ENCODE measurements at regions not wholly inside any gene's neighbourhood (a gene's known extent, or its start where the extent isn't known, plus 50 kb on each side); places are given as distances from the start of the nearest gene placed in this dataset.
"Not testable (repeated sequence)": the region's sequence is repeated elsewhere in the genome, so short reads cannot be mapped to it uniquely, and the experiment has no call there.

DNA sequence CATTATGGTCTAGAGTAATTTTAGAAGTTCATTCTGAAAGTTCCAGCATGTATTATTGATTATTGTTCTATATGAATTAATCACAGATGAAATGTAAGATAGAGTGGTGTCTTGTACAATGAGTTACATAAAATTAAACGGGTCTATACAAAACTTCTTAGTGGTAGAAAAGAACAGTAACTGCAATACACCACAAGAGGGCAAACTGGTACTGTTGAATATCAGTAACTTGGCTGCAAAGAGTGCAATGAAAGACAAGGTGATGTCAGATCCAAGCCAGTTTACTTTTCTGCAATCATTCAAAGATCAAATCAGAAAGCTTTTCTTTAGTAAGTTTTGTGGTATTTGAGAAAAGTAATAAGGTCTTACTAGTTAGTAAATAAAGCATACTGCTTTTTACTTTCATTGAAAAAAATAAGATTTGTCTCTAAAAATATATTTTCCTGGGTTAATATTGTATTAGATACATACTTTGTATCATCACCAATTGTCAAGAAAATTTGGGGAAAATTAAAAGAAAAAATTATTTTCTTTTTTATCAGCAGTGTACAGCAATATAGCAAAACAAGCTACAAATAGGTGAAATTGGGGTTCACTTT lies 66.4 kb upstream of the BTG3 start:
- H3K36me3 ChIP-seq (replicated peaks; ENCODE audit: insufficient read depth, low read depth): no peaks in the 10 kb centered on the region
- no peak overlapping the region for H2AFZ ChIP-seq
- H3K79me2 ChIP-seq: no peaks in the 10 kb centered on the region
- H3K9me3 ChIP-seq (ENCODE audit: low read depth): no peaks in the 10 kb centered on the region
- no peaks in the 10 kb centered on the region for H3K27me3 ChIP-seq
- WGBS (ENCODE audit: low lambda C conversion rate, missing lambda C conversion rate): 3% methylated on average over 1 of the region's 1 CpG
- H3K27ac ChIP-seq: no peak overlapping the region
- peak; percentile 70 for DNase-seq (ENCODE audit: low spot score)
- TF ChIP-seq EZH2 (IDR thresholded peaks at IDR 0.05; ENCODE audit: borderline replicate concordance) (no peak), EZH2phosphoT487 (IDR thresholded peaks at IDR 0.05; ENCODE audit: low read depth, severe bottlenecking, unreplicated experiment) (no peak)
- TF ChIP-seq, protein P1, sequence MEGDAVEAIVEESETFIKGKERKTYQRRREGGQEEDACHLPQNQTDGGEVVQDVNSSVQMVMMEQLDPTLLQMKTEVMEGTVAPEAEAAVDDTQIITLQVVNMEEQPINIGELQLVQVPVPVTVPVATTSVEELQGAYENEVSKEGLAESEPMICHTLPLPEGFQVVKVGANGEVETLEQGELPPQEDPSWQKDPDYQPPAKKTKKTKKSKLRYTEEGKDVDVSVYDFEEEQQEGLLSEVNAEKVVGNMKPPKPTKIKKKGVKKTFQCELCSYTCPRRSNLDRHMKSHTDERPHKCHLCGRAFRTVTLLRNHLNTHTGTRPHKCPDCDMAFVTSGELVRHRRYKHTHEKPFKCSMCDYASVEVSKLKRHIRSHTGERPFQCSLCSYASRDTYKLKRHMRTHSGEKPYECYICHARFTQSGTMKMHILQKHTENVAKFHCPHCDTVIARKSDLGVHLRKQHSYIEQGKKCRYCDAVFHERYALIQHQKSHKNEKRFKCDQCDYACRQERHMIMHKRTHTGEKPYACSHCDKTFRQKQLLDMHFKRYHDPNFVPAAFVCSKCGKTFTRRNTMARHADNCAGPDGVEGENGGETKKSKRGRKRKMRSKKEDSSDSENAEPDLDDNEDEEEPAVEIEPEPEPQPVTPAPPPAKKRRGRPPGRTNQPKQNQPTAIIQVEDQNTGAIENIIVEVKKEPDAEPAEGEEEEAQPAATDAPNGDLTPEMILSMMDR (IDR thresholded peaks at IDR 0.05; ENCODE audit: poor library complexity): peak; percentile 89
- H3K4me1 ChIP-seq (ENCODE audit: insufficient read depth): no peaks in the 10 kb centered on the region
- no peaks in the 10 kb centered on the region for H3K9me2 ChIP-seq (replicated peaks; ENCODE audit: insufficient read depth)
- no peaks in the 10 kb centered on the region for H4K20me1 ChIP-seq (ENCODE audit: insufficient read depth, poor library complexity, severe bottlenecking)
- no peak overlapping the region for H3K4me3 ChIP-seq
- no peak overlapping the region for H3K4me2 ChIP-seq

DNA sequence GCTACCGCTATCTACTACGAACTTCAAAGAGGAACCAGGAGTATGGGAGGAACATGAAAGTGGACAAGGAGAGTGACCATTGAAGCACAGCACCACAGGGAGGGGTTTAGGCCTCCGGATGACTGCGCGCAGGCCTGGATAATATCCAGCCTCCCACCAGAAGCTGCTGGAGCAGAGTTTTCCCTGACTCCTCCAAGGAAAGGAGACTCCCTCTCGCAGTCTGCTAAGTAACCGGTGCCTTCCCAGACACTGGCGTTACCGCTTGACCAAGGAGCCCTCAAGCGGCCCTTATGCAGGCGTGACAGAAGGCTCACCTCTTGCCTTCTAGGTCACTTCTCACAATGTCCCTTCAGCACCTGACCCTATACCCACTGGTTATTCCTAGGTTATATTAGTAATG lies 64.2 kb upstream of the BTG3 start:
- not testable (repeated sequence) for H3K27ac ChIP-seq; H4K20me1 ChIP-seq (ENCODE audit: insufficient read depth, poor library complexity, severe bottlenecking); H3K9me2 ChIP-seq (replicated peaks; ENCODE audit: insufficient read depth); H3K9me3 ChIP-seq (ENCODE audit: low read depth); H3K4me2 ChIP-seq; H3K4me1 ChIP-seq (ENCODE audit: insufficient read depth); H2AFZ ChIP-seq; H3K36me3 ChIP-seq (replicated peaks; ENCODE audit: insufficient read depth, low read depth); DNase-seq (ENCODE audit: low spot score); H3K4me3 ChIP-seq; H3K27me3 ChIP-seq; H3K79me2 ChIP-seq
- WGBS (ENCODE audit: low lambda C conversion rate, missing lambda C conversion rate): 73% methylated on average over 11 of the region's 11 CpGs

DNA sequence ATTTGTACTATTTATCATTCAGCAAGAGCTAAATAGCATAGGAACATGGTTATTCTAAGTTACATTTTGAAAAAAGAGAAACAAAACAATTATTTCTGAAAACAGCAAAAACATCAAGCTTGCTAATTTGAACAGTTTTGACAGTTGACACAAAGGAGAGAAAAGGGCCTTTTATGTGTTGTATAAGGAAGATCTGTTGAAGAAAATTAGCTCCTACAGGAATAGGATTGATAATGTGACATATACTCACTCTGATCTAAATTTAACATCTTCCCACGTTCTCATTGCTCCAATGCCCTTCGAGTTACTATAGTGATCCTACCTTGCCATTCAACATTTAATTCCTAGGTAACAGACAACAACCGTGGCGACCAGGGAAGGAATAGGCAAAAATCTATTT lies 61.4 kb upstream of the BTG3 start:
- no peaks in the 10 kb centered on the region for H3K4me1 ChIP-seq (ENCODE audit: insufficient read depth)
- H2AFZ ChIP-seq: no peak overlapping the region
- DNase-seq (ENCODE audit: low spot score): no peak
- 91% methylated on average over 4 of the region's 4 CpGs for WGBS (ENCODE audit: low lambda C conversion rate, missing lambda C conversion rate)
- H3K36me3 ChIP-seq (replicated peaks; ENCODE audit: insufficient read depth, low read depth): no peaks in the 10 kb centered on the region
- H3K79me2 ChIP-seq: no peaks in the 10 kb centered on the region
- H3K9me2 ChIP-seq (replicated peaks; ENCODE audit: insufficient read depth): no peaks in the 10 kb centered on the region
- H3K4me2 ChIP-seq: no peak overlapping the region
- H3K9me3 ChIP-seq (ENCODE audit: low read depth): no peaks in the 10 kb centered on the region
- no peaks in the 10 kb centered on the region for H3K27me3 ChIP-seq
- no peak for TF ChIP-seq EZH2 (IDR thresholded peaks at IDR 0.05; ENCODE audit: borderline replicate concordance)
- no peaks in the 10 kb centered on the region for H4K20me1 ChIP-seq (ENCODE audit: insufficient read depth, poor library complexity, severe bottlenecking)
- H3K27ac ChIP-seq: no peak overlapping the region
- no peak overlapping the region for H3K4me3 ChIP-seq

DNA sequence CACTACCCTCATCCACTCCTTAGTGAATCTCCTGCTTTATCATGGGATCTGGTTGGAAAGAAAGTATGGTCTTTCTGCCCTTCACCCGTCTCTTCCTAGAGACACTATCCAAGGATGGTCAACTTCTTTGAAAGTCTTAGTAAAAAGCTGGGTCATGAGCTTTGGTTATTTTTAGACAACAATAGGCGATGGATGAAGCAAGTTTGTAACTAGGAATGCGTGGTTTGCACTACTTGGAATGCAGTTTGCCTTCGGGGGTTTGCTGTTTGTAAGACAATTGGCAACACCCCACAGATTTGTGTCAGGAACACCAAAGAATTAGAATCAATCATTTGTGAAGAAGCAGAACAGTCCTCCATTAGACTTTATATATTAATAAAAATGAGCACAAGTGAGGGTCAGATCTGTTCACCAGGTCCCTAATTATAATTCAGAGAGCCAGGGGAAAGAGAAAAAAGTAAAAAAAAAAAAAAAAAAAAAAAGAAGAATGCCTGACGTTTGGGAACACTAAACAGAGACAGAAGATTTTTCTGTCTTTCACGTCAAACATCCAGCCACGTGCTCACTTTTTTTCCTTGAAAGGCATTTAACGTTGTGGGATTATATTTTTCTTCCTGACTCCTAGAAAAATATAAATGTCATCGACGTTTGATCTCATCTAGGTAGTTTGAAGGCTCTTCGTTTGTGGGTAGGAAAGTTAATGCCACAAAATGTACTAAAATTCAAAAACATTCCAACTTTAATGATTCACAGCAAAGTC lies 60.7 kb upstream of the BTG3 start:
- H3K9me3 ChIP-seq (ENCODE audit: low read depth): no peaks in the 10 kb centered on the region
- no peak for DNase-seq (ENCODE audit: low spot score)
- 48% methylated on average over 11 of the region's 11 CpGs for WGBS (ENCODE audit: low lambda C conversion rate, missing lambda C conversion rate)
- H3K4me1 ChIP-seq (ENCODE audit: insufficient read depth): no peaks in the 10 kb centered on the region
- H4K20me1 ChIP-seq (ENCODE audit: insufficient read depth, poor library complexity, severe bottlenecking): no peaks in the 10 kb centered on the region
- no peak overlapping the region for H2AFZ ChIP-seq
- no peaks in the 10 kb centered on the region for H3K27me3 ChIP-seq
- H3K27ac ChIP-seq: no peak overlapping the region
- no peak overlapping the region for H3K4me2 ChIP-seq
- TF ChIP-seq, protein P1 (IDR thresholded peaks at IDR 0.05; ENCODE audit: poor library complexity): no peak
- TF ChIP-seq EZH2phosphoT487 (IDR thresholded peaks at IDR 0.05; ENCODE audit: low read depth, severe bottlenecking, unreplicated experiment): no peak
- no peaks in the 10 kb centered on the region for H3K9me2 ChIP-seq (replicated peaks; ENCODE audit: insufficient read depth)
- no peak overlapping the region for H3K4me3 ChIP-seq
- no peaks in the 10 kb centered on the region for H3K79me2 ChIP-seq
- no peaks in the 10 kb centered on the region for H3K36me3 ChIP-seq (replicated peaks; ENCODE audit: insufficient read depth, low read depth)

All from hepatocyte (in vitro differentiated cells).